Activated T-helper 1 cell treated with anti-CD3 and anti-CD28 coated beads, Interleukin-12 subunit alpha, Interleukin-12 subunit beta, Interleukin-2, Interleukin-4 antibody, amounts not matched to agents 30 ng/mL and 10 ng/mL and 1 ng/mL, durations not matched to agents 14 hours and 24 hours and 36 hours (primary cell): ENCODE measurements at regions not wholly inside any gene's neighbourhood (a gene's known extent, or its start where the extent isn't known, plus 50 kb on each side); places are given as distances from the start of the nearest gene placed in this dataset.

Experiments
- DNase-seq: peaks from one replicate; pipeline ENCODE4 v3.0.0; 2021; ENCODE audit warnings: low spot score
- H3K27ac Mint-ChIP-seq: one replicate; pipeline ENCODE4 v1.8.0; 2021; ENCODE audit warnings: mild to moderate bottlenecking, mixed read lengths
- H3K27me3 Mint-ChIP-seq: one replicate; pipeline ENCODE4 v1.8.0; 2022; ENCODE audit warnings: mild to moderate bottlenecking, moderate library complexity, mixed read lengths; ENCODE audit not compliant: insufficient read depth
- H3K36me3 Mint-ChIP-seq: one replicate; pipeline ENCODE4 v1.8.0; 2021; ENCODE audit warnings: low read depth, mixed read lengths
- H3K4me1 Mint-ChIP-seq: one replicate; pipeline ENCODE4 v1.8.0; 2021; ENCODE audit warnings: low read depth, mixed read lengths
- H3K4me3 Mint-ChIP-seq: one replicate; pipeline ENCODE4 v1.8.0; 2021; ENCODE audit warnings: mild to moderate bottlenecking, moderate library complexity, mixed read lengths
- H3K9me3 Mint-ChIP-seq: one replicate; pipeline ENCODE4 v1.8.0; 2021; ENCODE audit warnings: mixed read lengths
- intact Hi-C: fragments of 100-400 bp; cut with micrococcal nuclease; formaldehyde crosslinking; loops from one replicate; pipeline ENCODE4 v1.15.1; 2024

DNA sequence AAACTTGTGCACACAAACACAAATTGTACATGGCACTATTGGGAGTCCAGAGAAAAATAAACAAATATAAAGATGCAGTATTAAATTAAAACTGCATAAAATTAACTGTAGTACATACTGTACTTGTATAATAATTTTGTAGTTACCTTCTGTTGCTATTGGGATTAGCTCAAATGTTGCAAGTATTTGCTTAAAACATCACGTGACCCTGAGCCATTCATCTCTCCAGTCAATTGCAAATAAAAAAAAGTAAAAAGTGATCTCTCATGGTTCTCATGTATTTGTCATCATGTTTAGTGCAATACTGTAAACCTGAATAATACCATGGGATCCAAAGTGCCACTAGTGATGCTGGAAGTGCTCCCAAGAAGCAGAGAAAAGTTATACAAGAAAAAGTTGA, 88.1 kb upstream of the NAV3 start:
- Mint-ChIP-seq H3K4me3 (no peak overlapping the region), H3K27ac (no peak overlapping the region), H3K4me1 (no peaks in the 10 kb centered on the region), H3K27me3 (no peaks in the 10 kb centered on the region), H3K36me3 (no peaks in the 10 kb centered on the region), H3K9me3 (peaks cover 9% of the 10 kb centered on the region)
- intact Hi-C loops = no loop called here
- DNase-seq = no peak

GRCh38 chr12:77741974-77742517, 88.6 kb upstream of the NAV3 start:
- intact Hi-C loops = no loop called here
- Mint-ChIP-seq H3K4me3 (no peak overlapping the region), H3K36me3 (no peaks in the 10 kb centered on the region), H3K27me3 (no peaks in the 10 kb centered on the region), H3K4me1 (no peaks in the 10 kb centered on the region), H3K9me3 (peaks cover 9% of the 10 kb centered on the region), H3K27ac (no peak overlapping the region)
- DNase-seq = no peak

- H3K36me3 Mint-ChIP-seq = no peaks in the 10 kb centered on the region
- no peak for DNase-seq
- H3K4me3 Mint-ChIP-seq = no peak overlapping the region
- H3K9me3 Mint-ChIP-seq = peaks cover 9% of the 10 kb centered on the region
- H3K4me1 Mint-ChIP-seq = no peaks in the 10 kb centered on the region
- no peak overlapping the region for H3K27ac Mint-ChIP-seq
- intact Hi-C loops = no loop called here
- no peaks in the 10 kb centered on the region for H3K27me3 Mint-ChIP-seq
These were observed 94.3 kb upstream of the NAV3 start for GRCh38 chr12:77736219-77736965.

- Mint-ChIP-seq H3K36me3 (no peaks in the 10 kb centered on the region), H3K9me3 (peaks cover 9% of the 10 kb centered on the region), H3K27me3 (no peaks in the 10 kb centered on the region), H3K4me3 (no peak overlapping the region), H3K4me1 (no peaks in the 10 kb centered on the region), H3K27ac (no peak overlapping the region)
- no peak for DNase-seq
- intact Hi-C loops = no loop called here
These were observed 96.3 kb upstream of the NAV3 start for GRCh38 chr12:77734214-77734883.

DNA sequence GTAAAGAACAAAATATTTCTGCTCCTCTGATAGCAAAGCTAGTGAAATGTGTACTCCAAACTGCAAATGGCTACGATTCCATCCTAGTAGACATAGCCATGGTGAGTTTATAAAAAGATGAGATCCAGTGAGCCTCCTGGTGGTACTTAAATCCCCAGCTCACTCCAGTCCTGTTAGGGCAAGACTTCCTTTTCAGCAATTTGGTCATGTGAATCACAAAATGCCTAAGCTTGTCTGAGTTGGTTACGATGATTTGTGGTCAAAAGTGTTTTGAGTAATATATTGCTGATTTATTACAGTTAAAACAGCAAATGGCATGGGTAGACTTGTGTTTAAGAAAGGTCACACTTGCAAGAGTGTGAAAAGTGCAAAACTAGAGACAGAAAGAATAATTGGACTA, 102.7 kb upstream of the NAV3 start:
- Mint-ChIP-seq H3K4me1 (no peaks in the 10 kb centered on the region), H3K27ac (no peak overlapping the region), H3K9me3 (no peaks in the 10 kb centered on the region), H3K4me3 (no peak overlapping the region), H3K27me3 (no peaks in the 10 kb centered on the region), H3K36me3 (no peaks in the 10 kb centered on the region)
- DNase-seq = no peak
- intact Hi-C loops = no loop called here

DNA sequence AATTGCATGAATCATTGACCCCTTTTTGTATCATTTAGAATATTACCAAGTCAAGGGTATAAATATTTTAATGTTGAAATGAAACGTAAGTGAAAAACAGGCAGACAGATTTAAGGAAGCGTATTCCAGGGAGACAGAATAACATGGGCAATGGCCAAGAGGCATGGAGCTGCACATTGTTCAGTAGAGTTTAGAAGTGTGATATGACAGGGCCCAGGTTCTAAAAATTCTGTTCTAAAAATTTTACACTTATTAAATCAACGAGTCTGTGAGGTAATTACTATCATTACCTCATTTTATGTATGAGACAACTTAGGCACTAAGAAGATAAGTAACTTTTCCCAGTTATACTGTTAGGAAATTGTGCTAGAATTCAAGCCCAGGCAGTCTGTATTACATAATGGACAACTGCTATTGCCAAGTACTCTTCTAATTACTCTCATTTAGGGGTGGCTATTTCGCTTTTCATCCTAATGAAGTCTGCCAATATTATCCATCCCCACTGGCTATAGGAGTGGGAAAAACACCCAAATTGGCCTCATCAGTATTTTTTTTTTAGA, 103.2 kb upstream of the NAV3 start:
- Mint-ChIP-seq H3K36me3 (no peaks in the 10 kb centered on the region), H3K9me3 (no peaks in the 10 kb centered on the region), H3K27me3 (no peaks in the 10 kb centered on the region), H3K4me3 (no peak overlapping the region), H3K27ac (no peak overlapping the region), H3K4me1 (no peaks in the 10 kb centered on the region)
- DNase-seq = no peak
- intact Hi-C loops = no loop called here

DNA sequence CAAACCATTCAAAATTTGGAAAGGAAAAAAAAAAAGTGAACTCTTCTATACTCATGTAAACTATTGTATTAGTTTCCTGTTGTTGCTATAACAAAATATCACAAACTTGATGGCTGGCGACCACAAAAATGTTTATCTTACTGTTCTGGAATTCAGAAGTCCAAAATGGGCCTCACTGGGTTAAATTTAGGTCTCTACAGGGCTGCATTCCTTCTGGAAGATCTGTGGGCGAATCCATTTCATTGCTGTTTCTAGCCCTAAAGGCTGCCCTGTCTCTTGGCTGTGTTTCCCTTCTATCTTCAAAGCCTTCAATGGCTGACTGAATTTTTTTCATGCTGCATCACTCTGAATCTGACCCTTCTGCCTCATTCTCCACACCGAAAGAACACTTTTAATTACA, 105.1 kb upstream of the NAV3 start:
- intact Hi-C loops = no loop called here
- H3K27ac Mint-ChIP-seq = no peak overlapping the region

DNA sequence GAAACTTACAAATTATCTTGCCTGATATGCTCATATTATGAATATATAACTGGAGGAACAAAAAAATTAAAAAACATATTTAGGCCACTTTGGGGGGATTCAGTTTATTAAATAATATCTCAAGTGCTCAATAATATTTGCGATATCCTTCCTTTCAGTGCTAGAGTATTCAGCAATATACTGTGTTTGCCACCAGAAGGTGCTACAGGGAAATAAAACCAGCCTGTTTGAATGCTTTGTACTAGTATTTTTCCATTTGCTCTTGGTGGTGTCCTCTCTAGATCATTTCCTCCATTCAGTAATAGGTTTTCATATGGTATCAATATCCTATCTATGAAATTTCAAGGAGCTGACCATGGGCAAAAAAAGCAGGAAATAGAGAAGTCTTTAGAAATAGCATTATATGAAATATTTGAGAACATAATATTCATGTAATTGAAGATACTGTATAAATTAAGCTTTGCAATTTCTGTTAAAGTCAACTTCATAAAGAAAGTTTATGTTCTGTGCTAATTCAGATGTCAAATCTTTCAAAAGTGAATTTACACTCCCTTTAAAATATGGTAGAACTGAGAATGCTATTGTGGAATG, 106.2 kb upstream of the NAV3 start:
- H3K4me1 Mint-ChIP-seq = no peaks in the 10 kb centered on the region
- no peaks in the 10 kb centered on the region for H3K27me3 Mint-ChIP-seq
- no peak overlapping the region for H3K4me3 Mint-ChIP-seq
- H3K9me3 Mint-ChIP-seq = no peaks in the 10 kb centered on the region
- no peaks in the 10 kb centered on the region for H3K36me3 Mint-ChIP-seq
- no peak for DNase-seq
- no peak overlapping the region for H3K27ac Mint-ChIP-seq
- intact Hi-C loops = no loop called here

More for the DNA sequence above, 105.1 kb upstream of the NAV3 start:
- no peaks in the 10 kb centered on the region for H3K9me3 Mint-ChIP-seq
- H3K36me3 Mint-ChIP-seq = no peaks in the 10 kb centered on the region
- no peak overlapping the region for H3K4me3 Mint-ChIP-seq
- H3K4me1 Mint-ChIP-seq = no peaks in the 10 kb centered on the region
- no peaks in the 10 kb centered on the region for H3K27me3 Mint-ChIP-seq
- DNase-seq = no peak

DNA sequence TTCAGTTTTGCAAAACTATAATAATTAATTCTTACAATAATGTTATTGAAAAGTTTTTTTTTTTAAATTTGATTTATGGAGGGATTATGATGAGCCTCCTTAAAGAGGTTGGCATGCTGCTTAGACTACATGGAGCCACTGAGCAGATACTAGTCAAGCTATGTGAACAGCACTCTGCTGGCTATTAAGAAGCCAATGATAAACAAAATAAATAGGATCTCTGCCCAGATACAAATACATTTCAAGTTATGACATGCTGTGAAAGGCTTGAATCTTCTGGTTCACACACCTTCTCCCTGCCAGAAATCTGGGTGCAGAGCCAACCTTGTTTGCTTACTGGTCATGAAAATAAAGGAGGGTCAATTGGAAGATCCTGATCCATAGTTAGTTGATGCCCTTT, 107.4 kb upstream of the NAV3 start:
- Mint-ChIP-seq H3K27ac (no peak overlapping the region), H3K9me3 (no peaks in the 10 kb centered on the region), H3K4me1 (no peaks in the 10 kb centered on the region), H3K27me3 (no peaks in the 10 kb centered on the region), H3K36me3 (no peaks in the 10 kb centered on the region), H3K4me3 (no peak overlapping the region)
- no peak for DNase-seq
- intact Hi-C loops = no loop called here

DNA sequence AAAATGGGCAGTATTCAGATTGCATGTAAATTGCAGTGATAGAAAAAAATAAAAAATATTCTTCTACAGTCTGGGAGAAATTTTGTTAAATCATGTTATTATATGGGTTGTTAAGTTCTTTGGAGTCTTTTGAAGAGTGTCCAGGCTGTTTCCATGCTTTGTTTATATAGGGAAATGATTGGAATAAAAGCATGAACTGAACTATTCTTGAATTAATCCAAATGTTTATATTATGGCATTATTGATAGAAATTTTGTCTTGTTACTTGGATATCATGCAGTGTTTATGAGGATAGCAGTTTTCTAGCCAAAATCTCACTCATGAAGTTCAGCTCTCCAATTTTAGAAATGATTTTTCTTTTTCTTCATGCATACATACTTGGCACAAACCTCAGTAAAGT, 108.2 kb upstream of the NAV3 start:
- intact Hi-C loops = no loop called here
- H3K9me3 Mint-ChIP-seq = no peaks in the 10 kb centered on the region
- DNase-seq = no peak
- no peaks in the 10 kb centered on the region for H3K4me1 Mint-ChIP-seq
- no peak overlapping the region for H3K4me3 Mint-ChIP-seq
- no peaks in the 10 kb centered on the region for H3K27me3 Mint-ChIP-seq
- no peaks in the 10 kb centered on the region for H3K36me3 Mint-ChIP-seq
- H3K27ac Mint-ChIP-seq = no peak overlapping the region

- intact Hi-C loops = no loop called here
- DNase-seq = no peak
- no peaks in the 10 kb centered on the region for H3K36me3 Mint-ChIP-seq
These were observed 110.4 kb upstream of the NAV3 start for GRCh38 chr12:77720258-77720657.

DNA sequence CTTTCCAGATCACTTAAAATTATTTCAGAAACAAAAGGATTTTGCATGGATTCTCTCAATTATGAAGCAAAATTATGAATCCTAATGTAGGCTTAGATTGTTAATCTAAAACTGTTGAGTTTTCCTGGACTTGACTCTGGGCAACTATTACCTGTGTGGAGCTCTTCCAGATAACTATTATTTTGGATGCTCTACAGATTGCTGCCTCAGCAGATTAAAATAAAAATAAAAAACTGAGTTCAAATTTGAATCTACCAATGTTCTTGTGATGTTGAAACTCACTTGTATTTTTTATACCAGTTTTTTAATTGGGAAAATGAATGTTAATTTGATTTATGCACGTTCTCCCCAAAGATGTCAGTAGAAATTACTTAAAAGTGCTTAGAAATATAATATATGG, 120.5 kb upstream of the NAV3 start:
- Mint-ChIP-seq H3K27ac (no peak overlapping the region), H3K36me3 (no peaks in the 10 kb centered on the region), H3K4me3 (no peak overlapping the region), H3K9me3 (peaks cover 4% of the 10 kb centered on the region), H3K27me3 (no peaks in the 10 kb centered on the region), H3K4me1 (no peaks in the 10 kb centered on the region)
- intact Hi-C loops = no loop called here
- no peak for DNase-seq

More at GRCh38 chr12:77720258-77720657, 110.4 kb upstream of the NAV3 start:
- H3K27me3 Mint-ChIP-seq = no peaks in the 10 kb centered on the region
- no peaks in the 10 kb centered on the region for H3K9me3 Mint-ChIP-seq
- H3K4me3 Mint-ChIP-seq = no peak overlapping the region
- H3K27ac Mint-ChIP-seq = no peak overlapping the region
- no peaks in the 10 kb centered on the region for H3K4me1 Mint-ChIP-seq

DNA sequence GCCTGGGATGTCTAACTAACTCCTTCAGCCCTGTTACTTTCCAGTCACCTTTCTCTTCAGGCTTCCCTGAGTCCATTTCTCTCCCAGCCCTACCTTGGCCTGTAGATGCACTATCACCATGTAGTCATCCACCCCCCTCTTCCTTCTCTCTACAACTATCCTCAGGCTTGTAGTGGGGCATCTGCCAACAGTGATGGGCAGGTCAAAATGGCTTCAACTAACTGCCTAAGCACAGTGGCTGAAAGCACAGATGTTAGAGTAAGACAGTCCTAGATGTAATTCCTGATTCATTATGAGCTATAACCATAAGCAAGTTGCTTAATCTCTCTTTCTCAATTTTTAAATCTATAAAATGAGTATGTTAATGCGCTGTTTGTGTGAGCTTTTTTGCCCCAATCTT, 133.6 kb upstream of the NAV3 start:
- no peaks in the 10 kb centered on the region for H3K4me1 Mint-ChIP-seq
- H3K27ac Mint-ChIP-seq = no peak overlapping the region
- H3K36me3 Mint-ChIP-seq = no peaks in the 10 kb centered on the region
- no peak overlapping the region for H3K4me3 Mint-ChIP-seq
- H3K9me3 Mint-ChIP-seq = no peaks in the 10 kb centered on the region
- intact Hi-C loops = no loop called here
- no peak for DNase-seq
- no peaks in the 10 kb centered on the region for H3K27me3 Mint-ChIP-seq
